ENCODE measurements at regions not wholly inside any gene's neighbourhood (a gene's known extent, or its start where the extent isn't known, plus 50 kb on each side); places are given as distances from the start of the nearest gene placed in this dataset.

DNA sequence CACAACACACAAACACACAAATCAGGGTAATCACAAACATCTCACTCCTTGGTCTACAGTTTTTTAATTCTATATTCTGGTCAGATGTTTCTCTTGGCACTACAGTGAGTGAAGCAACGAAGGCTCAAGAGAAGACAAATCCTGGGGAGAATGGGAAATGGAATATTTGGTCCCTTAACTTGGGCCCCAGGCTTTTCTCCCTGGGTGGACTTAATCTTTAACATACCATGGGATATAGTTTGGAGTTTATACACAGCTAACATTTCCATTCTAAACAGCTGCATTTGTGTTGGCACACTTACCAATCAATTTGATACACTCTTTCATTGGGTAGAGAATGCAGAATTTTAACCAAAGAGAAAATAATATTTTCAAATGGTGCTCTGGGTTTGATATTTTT is 1132.6 kb upstream of the SLC10A2 start:
- no peak for DNase-seq

- no peak for DNase-seq
Observed at GRCh38 chr13:104196611-104197010, 1130.4 kb upstream of the SLC10A2 start.

- DNase-seq: no peak
Observed at GRCh38 chr13:104181526-104182231, 1115.5 kb upstream of the SLC10A2 start.

DNA sequence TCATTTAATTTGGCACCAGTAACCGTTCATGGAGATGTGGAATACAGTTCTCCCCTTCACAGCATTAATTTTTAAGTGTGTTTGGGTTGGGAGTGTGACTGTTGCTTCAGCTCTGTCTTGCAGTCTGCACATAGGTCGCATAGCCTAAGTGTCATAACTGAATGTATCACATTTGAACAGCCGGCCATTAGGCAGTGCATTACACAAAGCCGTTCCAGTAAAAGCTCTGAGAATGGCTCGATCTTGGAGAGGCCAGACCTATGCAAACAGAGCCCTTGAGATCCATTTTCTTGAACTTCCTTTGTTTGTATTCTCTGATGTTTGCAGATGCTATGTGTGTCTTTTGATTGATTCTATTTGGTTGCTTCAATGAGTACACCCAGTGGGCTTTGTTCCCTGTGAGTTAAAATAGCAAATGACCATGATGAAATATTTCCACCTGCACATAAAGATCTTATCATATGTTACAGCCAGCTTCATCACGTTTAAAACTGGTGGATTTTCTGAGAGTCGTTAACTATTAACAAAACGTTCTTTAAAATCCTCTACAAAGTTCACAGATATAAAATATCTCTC is 1104.9 kb upstream of the SLC10A2 start:
- no peak for DNase-seq

- no peak for DNase-seq
Observed at GRCh38 chr13:104163866-104164630, 1097.8 kb upstream of the SLC10A2 start.

DNA sequence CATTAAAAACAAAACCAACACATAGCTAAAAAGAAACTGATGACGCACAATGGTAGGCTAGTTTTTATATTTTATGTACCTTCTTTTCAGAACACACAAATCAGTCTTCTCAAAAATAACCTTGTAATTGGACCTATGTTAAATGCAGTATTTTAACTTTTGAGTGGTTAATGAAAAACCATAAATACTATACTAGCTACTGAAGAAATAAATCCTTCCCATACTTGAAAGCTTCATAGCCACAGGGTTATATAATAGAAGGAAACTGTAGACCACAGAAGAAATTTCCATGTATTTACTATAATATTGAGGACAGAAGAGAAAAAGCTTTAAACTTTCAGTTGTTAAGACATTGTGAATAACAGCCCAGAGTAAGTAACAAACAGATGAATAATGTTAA is 1094.3 kb upstream of the SLC10A2 start:
- no peak for DNase-seq

GRCh38 chr13:104143760-104144416 is 1077.7 kb upstream of the SLC10A2 start:
- DNase-seq: no peak

- DNase-seq: no peak
Observed at GRCh38 chr13:104140552-104140951, 1074.3 kb upstream of the SLC10A2 start.

- DNase-seq: no peak
Observed at GRCh38 chr13:104137416-104137815, 1071.2 kb upstream of the SLC10A2 start.

- no peak for DNase-seq
Observed at GRCh38 chr13:104132849-104133248, 1066.6 kb upstream of the SLC10A2 start.

DNA sequence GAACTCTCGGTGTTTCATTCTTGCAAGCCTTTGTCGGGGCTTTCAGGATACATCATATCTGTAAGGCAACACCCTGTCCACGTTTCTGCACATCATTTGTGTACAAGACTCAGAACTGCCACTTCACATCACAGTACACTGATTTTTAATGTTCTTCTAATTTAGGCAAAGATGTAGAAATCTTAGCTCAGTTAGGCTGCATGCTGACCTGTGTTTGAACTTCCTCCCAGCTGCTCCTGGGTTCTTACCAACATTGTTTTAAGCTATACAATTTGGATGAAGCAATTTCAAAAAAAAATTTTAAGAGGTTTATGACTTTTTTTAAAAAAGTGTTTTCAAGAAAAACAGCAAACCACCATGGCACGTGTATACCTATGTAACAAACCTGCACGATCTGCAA is 1047.9 kb upstream of the SLC10A2 start:
- no peak for DNase-seq

- no peak for DNase-seq
Observed at GRCh38 chr13:104111031-104111430, 1044.8 kb upstream of the SLC10A2 start.

- no peak for DNase-seq
Observed at GRCh38 chr13:104106705-104107393, 1040.6 kb upstream of the SLC10A2 start.

GRCh38 chr13:104105418-104106355 is 1039.5 kb upstream of the SLC10A2 start:
- no peak for DNase-seq

GRCh38 chr13:104099750-104100149 is 1033.5 kb upstream of the SLC10A2 start:
- no peak for DNase-seq

DNA sequence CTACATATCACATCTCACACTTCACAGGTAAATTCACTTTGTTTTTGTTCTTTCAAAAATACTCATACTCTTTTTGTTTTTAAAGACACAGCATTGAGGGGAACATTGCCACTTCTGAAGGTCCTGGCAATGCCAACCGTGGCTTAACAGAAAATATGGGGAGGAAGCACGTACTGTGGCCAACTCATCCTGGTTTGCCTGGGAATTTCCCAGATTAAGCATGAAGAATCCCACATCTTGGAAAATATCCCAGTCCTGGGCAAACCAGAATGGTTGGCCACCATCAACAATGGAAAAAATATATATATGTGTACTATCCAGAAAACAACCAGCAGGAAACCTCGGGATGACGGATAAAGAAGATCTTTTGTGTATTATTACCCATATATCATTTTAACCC is 1032.2 kb upstream of the SLC10A2 start:
- no peak for DNase-seq

- DNase-seq: no peak
Observed at GRCh38 chr13:104086759-104087158, 1020.5 kb upstream of the SLC10A2 start.

DNA sequence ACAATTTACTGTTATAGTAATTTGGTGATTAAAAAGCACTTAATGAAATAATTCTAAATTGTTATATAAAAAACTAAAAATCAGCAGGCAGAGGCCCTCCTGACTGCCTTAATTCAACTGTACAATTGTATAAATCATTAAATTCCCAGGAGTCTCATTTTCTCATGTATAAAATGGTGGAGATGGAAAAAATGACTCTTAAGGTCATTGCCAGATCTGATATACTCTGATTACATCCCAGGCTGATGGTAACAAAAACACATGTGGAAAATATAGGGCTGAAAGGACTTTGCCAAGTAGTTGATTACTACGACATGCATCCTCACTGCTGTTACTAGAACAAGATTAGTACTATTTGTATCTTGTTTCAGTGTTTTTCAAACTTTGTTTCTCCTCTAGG is 1020.0 kb upstream of the SLC10A2 start:
- DNase-seq: no peak

GRCh38 chr13:104085611-104086010 is 1019.4 kb upstream of the SLC10A2 start:
- no peak for DNase-seq

DNA sequence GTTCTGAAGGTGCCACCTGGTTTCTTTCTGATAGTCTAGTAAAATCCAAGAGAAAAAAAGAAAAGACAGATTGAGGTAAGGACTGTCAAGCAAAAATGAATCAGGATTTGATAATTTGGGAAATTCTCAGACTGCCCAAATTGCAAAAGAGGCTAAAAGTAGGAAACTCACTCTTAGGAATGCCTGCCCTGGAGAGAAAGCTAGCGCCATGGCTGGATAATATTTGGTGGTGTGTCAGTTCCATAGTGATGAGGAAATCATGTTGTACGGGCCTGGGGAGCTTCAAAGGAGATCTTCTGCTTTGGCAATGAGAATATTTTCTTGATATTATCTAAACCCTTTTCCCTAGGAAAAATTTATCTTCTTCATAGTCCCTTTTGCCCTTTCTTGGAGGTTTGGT is 1008.1 kb upstream of the SLC10A2 start:
- no peak for DNase-seq

DNA sequence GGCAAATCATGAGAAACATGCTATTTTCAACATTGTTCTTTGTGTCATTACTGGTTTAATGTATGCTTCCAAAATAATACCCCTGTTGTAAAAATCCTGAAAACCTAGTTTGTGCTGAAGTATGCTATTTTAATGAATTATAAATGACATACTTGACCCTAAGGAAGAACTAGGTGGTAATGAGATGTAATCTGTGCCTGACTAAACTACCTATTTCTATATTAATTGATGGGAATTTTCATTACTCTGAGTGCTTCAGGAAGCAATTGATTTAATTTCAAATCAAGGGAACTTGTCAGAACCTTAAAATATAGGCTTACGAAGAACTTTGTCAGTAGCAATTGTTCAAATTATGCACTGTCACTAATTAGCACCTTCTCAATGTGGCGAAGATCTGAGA is 1005.6 kb upstream of the SLC10A2 start:
- no peak for DNase-seq

DNA sequence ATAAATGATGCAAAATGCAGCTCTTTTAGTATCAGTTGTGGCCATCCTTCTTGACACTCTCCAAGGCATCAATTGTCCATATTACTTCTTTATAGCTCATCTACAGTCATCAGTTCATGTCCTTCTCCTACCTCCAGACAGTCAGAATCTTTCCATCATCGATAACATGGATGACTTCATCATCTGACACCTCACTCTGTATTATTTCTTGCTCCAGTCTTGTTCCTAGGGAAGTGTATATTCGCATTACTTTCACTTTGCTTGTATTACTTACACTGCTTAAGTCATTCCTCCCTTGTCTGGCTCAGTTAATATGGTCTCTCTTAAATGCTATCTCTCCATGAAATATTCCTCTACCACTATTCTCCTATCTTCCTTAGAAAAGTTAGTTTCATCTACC is 999.1 kb upstream of the SLC10A2 start:
- no peak for DNase-seq
